ENCODE measurements at regions not wholly inside any gene's neighbourhood (a gene's known extent, or its start where the extent isn't known, plus 50 kb on each side); places are given as distances from the start of the nearest gene placed in this dataset.
"Not testable (repeated sequence)": the region's sequence is repeated elsewhere in the genome, so short reads cannot be mapped to it uniquely, and the experiment has no call there.

- not testable (repeated sequence) for H3K4me1 Mint-ChIP-seq (ENCODE audit: unreplicated experiment); H3K4me3 Mint-ChIP-seq (ENCODE audit: unreplicated experiment); H3K27me3 Mint-ChIP-seq (ENCODE audit: unreplicated experiment); H3K36me3 Mint-ChIP-seq (ENCODE audit: unreplicated experiment); H3K27ac Mint-ChIP-seq (ENCODE audit: unreplicated experiment); DNase-seq (ENCODE audit: extremely low spot score, unreplicated experiment)
- H3K9me3 Mint-ChIP-seq (ENCODE audit: unreplicated experiment), result peaks cover 19% of the 10 kb centered on the region
Measured at GRCh38 chr19:34620134-34620533, 56.8 kb downstream of the SCGB2B2 start.

GRCh38 chr19:34618410-34618809 is 58.5 kb downstream of the SCGB2B2 start:
- no peak for TF ChIP-seq CTCF (IDR thresholded peaks at IDR 0.05)
- no peak for DNase-seq (ENCODE audit: extremely low spot score, unreplicated experiment)
- peaks cover 4% of the 10 kb centered on the region for H3K36me3 Mint-ChIP-seq (ENCODE audit: unreplicated experiment)
- H3K4me1 Mint-ChIP-seq (ENCODE audit: unreplicated experiment), result no peaks in the 10 kb centered on the region
- peaks cover 27% of the 10 kb centered on the region for H3K9me3 Mint-ChIP-seq (ENCODE audit: unreplicated experiment)
- no peaks in the 10 kb centered on the region for H3K27me3 Mint-ChIP-seq (ENCODE audit: unreplicated experiment)
- H3K27ac Mint-ChIP-seq (ENCODE audit: unreplicated experiment), result no peak overlapping the region
- H3K4me3 Mint-ChIP-seq (ENCODE audit: unreplicated experiment), result no peak overlapping the region

- not testable (repeated sequence) for H3K27ac Mint-ChIP-seq (ENCODE audit: unreplicated experiment); H3K36me3 Mint-ChIP-seq (ENCODE audit: unreplicated experiment); H3K27me3 Mint-ChIP-seq (ENCODE audit: unreplicated experiment); H3K4me3 Mint-ChIP-seq (ENCODE audit: unreplicated experiment); H3K4me1 Mint-ChIP-seq (ENCODE audit: unreplicated experiment); DNase-seq (ENCODE audit: extremely low spot score, unreplicated experiment)
- H3K9me3 Mint-ChIP-seq (ENCODE audit: unreplicated experiment), result peaks cover 31% of the 10 kb centered on the region
Measured at GRCh38 chr19:34617996-34618395, 59.0 kb downstream of the SCGB2B2 start.

GRCh38 chr19:34603003-34603402 is 74.0 kb downstream of the SCGB2B2 start:
- DNase-seq (ENCODE audit: extremely low spot score, unreplicated experiment), result no peak
- no peaks in the 10 kb centered on the region for H3K4me1 Mint-ChIP-seq (ENCODE audit: unreplicated experiment)
- H3K9me3 Mint-ChIP-seq (ENCODE audit: unreplicated experiment), result peaks cover 36% of the 10 kb centered on the region
- H3K4me3 Mint-ChIP-seq (ENCODE audit: unreplicated experiment), result no peak overlapping the region
- no peak overlapping the region for H3K27ac Mint-ChIP-seq (ENCODE audit: unreplicated experiment)
- no peaks in the 10 kb centered on the region for H3K36me3 Mint-ChIP-seq (ENCODE audit: unreplicated experiment)
- no peak for TF ChIP-seq CTCF (IDR thresholded peaks at IDR 0.05)
- H3K27me3 Mint-ChIP-seq (ENCODE audit: unreplicated experiment), result no peaks in the 10 kb centered on the region

DNA sequence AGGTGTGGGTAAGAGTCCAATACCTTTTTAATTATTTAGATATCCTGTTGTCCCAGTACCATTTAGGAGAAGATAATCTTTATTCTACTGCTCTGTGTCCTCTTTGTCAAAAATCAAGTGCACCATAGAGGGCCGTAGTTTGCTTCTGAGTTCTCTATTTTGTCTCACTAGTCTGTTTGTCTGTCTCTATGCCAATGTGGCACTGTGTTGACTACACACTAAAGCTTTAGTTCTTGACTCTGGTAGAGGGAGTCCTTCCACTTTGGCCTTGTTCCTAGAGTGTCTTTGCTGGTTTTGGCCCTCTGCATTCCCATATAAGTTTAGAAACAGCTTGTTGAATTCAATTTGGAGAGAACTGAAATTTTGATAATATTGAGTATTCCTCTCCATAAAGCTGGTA is 75.9 kb downstream of the SCGB2B2 start:
- DNase-seq (ENCODE audit: extremely low spot score, unreplicated experiment), result no peak
- no peak for TF ChIP-seq CTCF (IDR thresholded peaks at IDR 0.05)

DNA sequence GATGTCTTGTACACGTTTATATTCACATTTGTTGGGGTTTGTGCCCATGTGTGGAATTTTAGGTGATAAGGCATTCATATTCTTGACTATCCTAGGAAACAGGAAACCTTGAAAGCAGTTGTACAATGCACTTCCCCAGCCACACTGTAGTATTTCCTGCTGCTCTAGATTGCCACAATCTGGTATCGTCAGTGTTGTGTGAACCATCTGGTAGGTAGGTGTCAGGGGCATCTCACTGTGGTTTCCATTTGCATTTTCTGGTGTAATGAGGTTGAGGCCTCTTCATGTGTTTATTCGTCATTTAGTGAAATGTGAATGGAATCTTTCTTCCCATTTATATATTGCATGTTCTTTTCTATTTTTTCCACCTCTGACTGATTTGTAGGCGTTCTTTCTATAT is 76.6 kb downstream of the SCGB2B2 start:
- no peak overlapping the region for H3K27ac Mint-ChIP-seq (ENCODE audit: unreplicated experiment)
- no peaks in the 10 kb centered on the region for H3K27me3 Mint-ChIP-seq (ENCODE audit: unreplicated experiment)
- no peak overlapping the region for H3K4me3 Mint-ChIP-seq (ENCODE audit: unreplicated experiment)
- H3K9me3 Mint-ChIP-seq (ENCODE audit: unreplicated experiment), result peaks cover 27% of the 10 kb centered on the region
- H3K4me1 Mint-ChIP-seq (ENCODE audit: unreplicated experiment), result no peaks in the 10 kb centered on the region
- no peaks in the 10 kb centered on the region for H3K36me3 Mint-ChIP-seq (ENCODE audit: unreplicated experiment)
- TF ChIP-seq CTCF (IDR thresholded peaks at IDR 0.05), result no peak
- DNase-seq (ENCODE audit: extremely low spot score, unreplicated experiment), result no peak

More for the DNA sequence above, 75.9 kb downstream of the SCGB2B2 start:
- no peak overlapping the region for H3K4me3 Mint-ChIP-seq (ENCODE audit: unreplicated experiment)
- H3K9me3 Mint-ChIP-seq (ENCODE audit: unreplicated experiment), result peaks cover 26% of the 10 kb centered on the region
- H3K27me3 Mint-ChIP-seq (ENCODE audit: unreplicated experiment), result no peaks in the 10 kb centered on the region
- no peak overlapping the region for H3K27ac Mint-ChIP-seq (ENCODE audit: unreplicated experiment)
- H3K4me1 Mint-ChIP-seq (ENCODE audit: unreplicated experiment), result no peaks in the 10 kb centered on the region
- no peaks in the 10 kb centered on the region for H3K36me3 Mint-ChIP-seq (ENCODE audit: unreplicated experiment)
